HL-60 (cell line): ENCODE measurements at regions not wholly inside any gene's neighbourhood (a gene's known extent, or its start where the extent isn't known, plus 50 kb on each side); places are given as distances from the start of the nearest gene placed in this dataset.

Experiments
- POLR2AphosphoS5 ChIP-seq: IDR thresholded peaks from 2 replicates; pipeline ENCODE4 v1.6.1; 2012; ENCODE audit warnings: low read depth
- TF ChIP-seq, protein P1 (sequence below): IDR thresholded peaks from one replicate; pipeline ENCODE4 v1.5.1; 2011; ENCODE audit warnings: low read length, control low read depth, inconsistent platforms; ENCODE audit not compliant: insufficient read depth

DNA sequence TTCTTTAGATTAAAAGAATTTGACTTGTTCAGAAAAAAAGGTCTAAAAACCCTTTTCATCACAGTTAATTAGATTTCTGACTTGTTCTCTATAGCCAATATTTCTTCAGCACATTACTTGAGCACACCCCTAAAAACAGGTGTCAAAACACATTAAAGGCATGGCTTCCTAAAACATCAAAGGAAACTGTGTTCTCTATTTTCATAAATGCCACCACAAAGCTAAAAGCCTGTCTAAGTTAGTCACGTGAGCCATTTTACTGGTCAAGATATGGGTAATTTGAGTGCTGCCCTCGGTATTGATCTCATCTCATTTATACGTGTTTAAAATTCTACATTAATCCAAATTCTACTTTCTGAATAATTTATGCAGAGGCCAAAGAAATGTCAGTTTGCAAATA lies 580.5 kb downstream of the HAO1 start:
- TF ChIP-seq, protein P1, sequence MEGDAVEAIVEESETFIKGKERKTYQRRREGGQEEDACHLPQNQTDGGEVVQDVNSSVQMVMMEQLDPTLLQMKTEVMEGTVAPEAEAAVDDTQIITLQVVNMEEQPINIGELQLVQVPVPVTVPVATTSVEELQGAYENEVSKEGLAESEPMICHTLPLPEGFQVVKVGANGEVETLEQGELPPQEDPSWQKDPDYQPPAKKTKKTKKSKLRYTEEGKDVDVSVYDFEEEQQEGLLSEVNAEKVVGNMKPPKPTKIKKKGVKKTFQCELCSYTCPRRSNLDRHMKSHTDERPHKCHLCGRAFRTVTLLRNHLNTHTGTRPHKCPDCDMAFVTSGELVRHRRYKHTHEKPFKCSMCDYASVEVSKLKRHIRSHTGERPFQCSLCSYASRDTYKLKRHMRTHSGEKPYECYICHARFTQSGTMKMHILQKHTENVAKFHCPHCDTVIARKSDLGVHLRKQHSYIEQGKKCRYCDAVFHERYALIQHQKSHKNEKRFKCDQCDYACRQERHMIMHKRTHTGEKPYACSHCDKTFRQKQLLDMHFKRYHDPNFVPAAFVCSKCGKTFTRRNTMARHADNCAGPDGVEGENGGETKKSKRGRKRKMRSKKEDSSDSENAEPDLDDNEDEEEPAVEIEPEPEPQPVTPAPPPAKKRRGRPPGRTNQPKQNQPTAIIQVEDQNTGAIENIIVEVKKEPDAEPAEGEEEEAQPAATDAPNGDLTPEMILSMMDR: no peak
- TF ChIP-seq POLR2AphosphoS5: no peak
